ENCODE measurements at regions not wholly inside any gene's neighbourhood (a gene's known extent, or its start where the extent isn't known, plus 50 kb on each side); places are given as distances from the start of the nearest gene placed in this dataset.

GRCh38 chr10:131531265-131532190 lies 220.0 kb upstream of the TCERG1L start:
- Histone ChIP-seq H3K4me3 (ENCODE audit: low read length) (no peak overlapping the region), H3K4me1 (ENCODE audit: control insufficient read depth, insufficient read depth, low read length) (no peaks in the 10 kb centered on the region), H3K27me3 (ENCODE audit: control insufficient read depth, insufficient read depth, low read length) (no peaks in the 10 kb centered on the region), H3K9me3 (ENCODE audit: control insufficient read depth, low read depth, low read length) (no peaks in the 10 kb centered on the region), H3K27ac (ENCODE audit: low read length) (no peak overlapping the region), H3K36me3 (ENCODE audit: control insufficient read depth, insufficient read depth, low read length) (no peaks in the 10 kb centered on the region)
- no CpG with 5 or more reads among the region's 25 CpGs for WGBS (ENCODE audit: insufficient coverage, low lambda C conversion rate)
- DNase-seq: no peak

DNA sequence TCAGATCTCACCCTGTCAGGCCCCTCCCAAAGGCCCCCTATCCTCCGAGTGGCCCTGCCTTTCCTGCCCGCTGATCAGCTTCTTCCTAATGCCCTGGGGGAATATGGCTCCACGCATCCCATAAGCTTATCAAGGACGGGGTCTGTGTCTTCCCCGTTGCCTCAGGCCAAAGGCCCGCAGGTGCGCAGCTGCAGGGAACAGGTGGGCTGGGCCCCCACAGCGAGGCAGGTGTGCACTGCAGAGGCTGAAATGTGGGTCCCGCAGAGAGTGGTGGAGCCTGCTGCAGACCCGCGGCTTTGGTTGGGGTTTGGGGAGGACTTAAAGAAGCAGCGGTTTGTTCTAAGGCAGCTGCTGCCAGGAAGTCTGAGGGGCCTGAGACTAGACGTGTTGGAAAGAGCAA lies 220.8 kb upstream of the TCERG1L start:
- WGBS (ENCODE audit: insufficient coverage, low lambda C conversion rate): no CpG with 5 or more reads among the region's 13 CpGs
- Histone ChIP-seq H3K4me1 (ENCODE audit: control insufficient read depth, insufficient read depth, low read length) (no peaks in the 10 kb centered on the region), H3K27me3 (ENCODE audit: control insufficient read depth, insufficient read depth, low read length) (no peaks in the 10 kb centered on the region), H3K9me3 (ENCODE audit: control insufficient read depth, low read depth, low read length) (no peaks in the 10 kb centered on the region), H3K4me3 (ENCODE audit: low read length) (no peak overlapping the region), H3K27ac (ENCODE audit: low read length) (no peak overlapping the region), H3K36me3 (ENCODE audit: control insufficient read depth, insufficient read depth, low read length) (no peaks in the 10 kb centered on the region)
- DNase-seq: no peak

- Histone ChIP-seq H3K4me3 (ENCODE audit: low read length) (no peak overlapping the region), H3K27ac (ENCODE audit: low read length) (no peak overlapping the region), H3K4me1 (ENCODE audit: control insufficient read depth, insufficient read depth, low read length) (no peaks in the 10 kb centered on the region), H3K9me3 (ENCODE audit: control insufficient read depth, low read depth, low read length) (no peaks in the 10 kb centered on the region), H3K36me3 (ENCODE audit: control insufficient read depth, insufficient read depth, low read length) (no peaks in the 10 kb centered on the region), H3K27me3 (ENCODE audit: control insufficient read depth, insufficient read depth, low read length) (no peaks in the 10 kb centered on the region)
- 83% methylated on average over 2 of the region's 24 CpGs for WGBS (ENCODE audit: insufficient coverage, low lambda C conversion rate)
- DNase-seq: no peak
Observed at GRCh38 chr10:131532745-131533341, 221.3 kb upstream of the TCERG1L start.

GRCh38 chr10:131533846-131534526 lies 222.5 kb upstream of the TCERG1L start:
- H3K27me3 ChIP-seq (ENCODE audit: control insufficient read depth, insufficient read depth, low read length): no peaks in the 10 kb centered on the region
- 83% methylated on average over 1 of the region's 17 CpGs for WGBS (ENCODE audit: insufficient coverage, low lambda C conversion rate)
- no peaks in the 10 kb centered on the region for H3K4me1 ChIP-seq (ENCODE audit: control insufficient read depth, insufficient read depth, low read length)
- no peaks in the 10 kb centered on the region for H3K36me3 ChIP-seq (ENCODE audit: control insufficient read depth, insufficient read depth, low read length)
- H3K27ac ChIP-seq (ENCODE audit: low read length): no peak overlapping the region
- no peak overlapping the region for H3K4me3 ChIP-seq (ENCODE audit: low read length)
- no peak for DNase-seq
- H3K9me3 ChIP-seq (ENCODE audit: control insufficient read depth, low read depth, low read length): no peaks in the 10 kb centered on the region

DNA sequence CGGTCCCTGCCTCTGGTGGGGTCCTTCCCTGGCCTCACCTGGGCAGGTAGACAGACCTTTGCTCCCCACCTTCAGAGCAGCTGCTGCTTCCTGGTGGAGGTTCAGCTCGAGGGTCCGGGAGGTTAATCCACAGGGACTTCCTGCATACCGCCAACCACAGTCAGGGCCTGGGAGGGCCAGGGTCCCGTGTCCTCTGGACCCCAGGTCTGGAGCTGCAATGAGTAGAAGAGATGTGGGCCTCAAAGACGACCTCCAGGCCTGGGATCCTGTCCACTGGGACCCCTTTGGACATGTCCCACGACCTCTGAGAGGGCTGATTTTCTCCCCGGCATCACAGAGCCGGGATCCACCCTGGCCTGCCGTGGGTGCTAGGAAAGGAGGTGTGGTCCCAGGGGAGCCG lies 223.3 kb upstream of the TCERG1L start:
- H3K27me3 ChIP-seq (ENCODE audit: control insufficient read depth, insufficient read depth, low read length): no peaks in the 10 kb centered on the region

DNA sequence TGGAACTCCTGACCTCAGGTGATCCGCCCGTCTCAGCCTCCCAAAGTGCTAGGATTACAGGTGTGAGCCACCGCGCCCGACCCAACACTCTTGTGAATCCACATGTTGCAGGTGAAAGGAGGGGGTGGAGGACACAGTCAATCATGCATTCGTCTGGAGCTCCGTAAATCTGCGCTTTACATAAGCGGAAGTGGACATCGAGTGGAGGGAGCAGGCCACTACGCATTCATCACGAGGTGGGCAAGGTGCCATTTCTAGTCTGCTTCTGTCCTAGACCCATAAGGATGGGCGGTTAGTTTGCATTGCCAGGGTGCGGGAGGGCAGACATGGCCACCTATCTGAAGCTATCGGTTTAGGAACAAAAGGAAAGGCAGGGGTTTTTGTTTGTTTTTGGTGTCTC lies 225.2 kb upstream of the TCERG1L start:
- Histone ChIP-seq H3K9me3 (ENCODE audit: control insufficient read depth, low read depth, low read length) (no peaks in the 10 kb centered on the region), H3K4me1 (ENCODE audit: control insufficient read depth, insufficient read depth, low read length) (no peaks in the 10 kb centered on the region), H3K36me3 (ENCODE audit: control insufficient read depth, insufficient read depth, low read length) (no peaks in the 10 kb centered on the region), H3K4me3 (ENCODE audit: low read length) (no peak overlapping the region), H3K27me3 (ENCODE audit: control insufficient read depth, insufficient read depth, low read length) (no peaks in the 10 kb centered on the region), H3K27ac (ENCODE audit: low read length) (no peak overlapping the region)
- 80% methylated on average over 2 of the region's 15 CpGs for WGBS (ENCODE audit: insufficient coverage, low lambda C conversion rate)
- no peak for DNase-seq

More for the DNA sequence above, 223.3 kb upstream of the TCERG1L start:
- DNase-seq: no peak
- Histone ChIP-seq H3K4me3 (ENCODE audit: low read length) (no peak overlapping the region), H3K9me3 (ENCODE audit: control insufficient read depth, low read depth, low read length) (no peaks in the 10 kb centered on the region), H3K27ac (ENCODE audit: low read length) (no peak overlapping the region), H3K36me3 (ENCODE audit: control insufficient read depth, insufficient read depth, low read length) (no peaks in the 10 kb centered on the region), H3K4me1 (ENCODE audit: control insufficient read depth, insufficient read depth, low read length) (no peaks in the 10 kb centered on the region)
- no CpG with 5 or more reads among the region's 11 CpGs for WGBS (ENCODE audit: insufficient coverage, low lambda C conversion rate)

- Histone ChIP-seq H3K27me3 (ENCODE audit: control insufficient read depth, insufficient read depth, low read length) (no peaks in the 10 kb centered on the region), H3K4me3 (ENCODE audit: low read length) (no peak overlapping the region), H3K9me3 (ENCODE audit: control insufficient read depth, low read depth, low read length) (no peaks in the 10 kb centered on the region), H3K27ac (ENCODE audit: low read length) (no peak overlapping the region), H3K36me3 (ENCODE audit: control insufficient read depth, insufficient read depth, low read length) (no peaks in the 10 kb centered on the region), H3K4me1 (ENCODE audit: control insufficient read depth, insufficient read depth, low read length) (no peaks in the 10 kb centered on the region)
- 80% methylated on average over 1 of the region's 1 CpG for WGBS (ENCODE audit: insufficient coverage, low lambda C conversion rate)
- DNase-seq: no peak
Observed at GRCh38 chr10:131537281-131537680, 225.8 kb upstream of the TCERG1L start.

DNA sequence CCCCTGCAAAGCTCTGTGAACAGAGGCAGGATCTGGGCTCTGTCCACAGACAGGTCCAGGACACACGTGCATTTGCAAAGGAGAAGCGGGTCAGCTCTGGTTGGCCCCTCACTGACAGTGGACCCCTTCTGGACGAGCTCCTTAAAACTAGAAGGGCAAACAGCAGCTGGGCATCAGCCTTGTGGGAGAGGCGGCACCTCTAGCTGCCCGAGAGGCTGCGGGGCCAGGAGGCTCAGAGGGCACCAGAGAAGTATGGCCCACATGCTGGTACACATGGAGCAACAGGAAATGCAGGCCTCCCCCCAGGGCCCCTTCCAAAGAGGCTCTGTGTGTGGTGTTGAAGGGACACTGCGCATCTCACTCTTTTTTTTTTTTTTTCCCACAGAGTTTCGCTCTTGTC lies 233.0 kb upstream of the TCERG1L start:
- Histone ChIP-seq H3K36me3 (ENCODE audit: control insufficient read depth, insufficient read depth, low read length) (no peaks in the 10 kb centered on the region), H3K9me3 (ENCODE audit: control insufficient read depth, low read depth, low read length) (no peaks in the 10 kb centered on the region), H3K4me3 (ENCODE audit: low read length) (no peak overlapping the region), H3K27ac (ENCODE audit: low read length) (no peak overlapping the region), H3K4me1 (ENCODE audit: control insufficient read depth, insufficient read depth, low read length) (no peaks in the 10 kb centered on the region), H3K27me3 (ENCODE audit: control insufficient read depth, insufficient read depth, low read length) (peaks cover 7% of the 10 kb centered on the region)
- no CpG with 5 or more reads among the region's 8 CpGs for WGBS (ENCODE audit: insufficient coverage, low lambda C conversion rate)
- no peak for DNase-seq

- Histone ChIP-seq H3K9me3 (ENCODE audit: control insufficient read depth, low read depth, low read length) (no peaks in the 10 kb centered on the region), H3K27ac (ENCODE audit: low read length) (no peak overlapping the region), H3K27me3 (ENCODE audit: control insufficient read depth, insufficient read depth, low read length) (peaks cover 7% of the 10 kb centered on the region), H3K4me3 (ENCODE audit: low read length) (no peak overlapping the region), H3K4me1 (ENCODE audit: control insufficient read depth, insufficient read depth, low read length) (no peaks in the 10 kb centered on the region), H3K36me3 (ENCODE audit: control insufficient read depth, insufficient read depth, low read length) (no peaks in the 10 kb centered on the region)
- DNase-seq: no peak
- no CpG with 5 or more reads among the region's 13 CpGs for WGBS (ENCODE audit: insufficient coverage, low lambda C conversion rate)
Observed at GRCh38 chr10:131546086-131546810, 234.7 kb upstream of the TCERG1L start.

Measured in large intestine (tissue), 3 donors.